Middle frontal gyrus (tissue), 1 donor: ENCODE measurements at regions not wholly inside any gene's neighbourhood (a gene's known extent, or its start where the extent isn't known, plus 50 kb on each side); places are given as distances from the start of the nearest gene placed in this dataset.

ENCODE experiments used
- DNase-seq: peaks from one replicate; pipeline ENCODE4 v3.0.0-alpha.2; 2015; ENCODE audit warnings: low spot score; ENCODE audit errors: extremely low spot score

DNA sequence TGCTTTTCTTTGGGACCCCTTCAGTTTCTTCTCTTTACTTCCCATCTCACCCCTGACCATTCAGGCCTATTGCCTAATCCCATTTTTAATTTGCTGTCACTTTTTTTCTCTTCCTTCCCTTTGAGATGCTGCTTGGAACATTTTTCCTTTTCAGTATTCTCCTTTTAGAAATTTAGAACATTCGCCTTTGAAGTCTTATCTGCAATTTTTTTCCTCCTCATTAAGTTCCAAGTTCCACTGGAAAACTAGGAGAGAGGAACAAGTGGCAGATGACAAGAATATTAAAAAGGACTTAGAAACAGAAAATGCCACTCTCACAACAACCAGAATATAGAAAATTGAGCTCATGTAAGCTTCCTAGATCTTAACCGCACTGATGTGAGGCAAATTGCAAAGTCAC, 126.6 kb downstream of the PSMG1 start:
- DNase-seq, result no peak

DNA sequence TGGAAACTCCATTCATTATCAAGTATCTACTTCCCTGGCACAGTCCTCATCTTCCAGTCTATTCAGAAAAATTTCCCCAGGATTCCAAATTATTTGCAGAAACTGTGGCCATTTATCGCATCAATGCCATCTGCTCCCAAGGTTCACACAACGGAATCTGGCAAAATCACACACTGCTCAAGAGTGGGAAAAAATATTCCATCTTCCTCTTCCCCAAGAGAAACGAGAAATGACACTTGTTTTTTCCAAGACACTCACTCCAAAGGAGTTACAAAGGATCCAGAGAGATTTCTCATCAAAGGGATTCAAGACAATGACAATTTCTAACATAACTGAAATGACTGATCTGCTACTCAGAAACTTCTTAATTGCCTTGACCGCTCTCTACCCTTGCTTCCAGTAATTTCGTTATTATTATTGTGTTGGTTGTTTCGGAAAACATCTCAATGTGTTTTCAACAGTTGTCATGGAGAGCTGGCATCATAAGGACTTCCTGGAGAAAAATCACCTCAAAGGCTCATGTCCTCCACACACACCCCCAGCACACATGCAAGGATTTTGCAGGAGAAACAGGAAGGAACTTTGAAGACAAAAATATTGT, 128.0 kb downstream of the PSMG1 start:
- DNase-seq, result no peak

DNA sequence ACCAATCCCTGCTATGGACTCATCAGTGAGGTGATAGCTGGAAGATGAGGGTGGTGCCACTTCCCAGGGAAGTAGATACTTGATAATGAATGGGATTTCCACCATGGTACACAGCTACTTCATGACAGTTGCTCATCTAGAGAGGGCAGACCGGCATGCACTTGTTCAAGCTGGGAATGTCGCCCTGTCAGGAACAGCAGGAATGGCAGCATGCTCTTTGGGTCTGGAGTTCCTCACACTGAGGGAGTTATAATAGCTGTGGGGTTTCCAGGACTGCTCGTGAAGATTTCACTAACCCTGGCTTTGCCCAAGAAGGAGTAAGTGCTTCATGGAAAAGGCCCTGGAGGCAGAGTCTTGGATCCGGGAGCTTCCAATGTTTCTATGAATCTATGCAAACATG, 129.2 kb downstream of the PSMG1 start:
- DNase-seq, result no peak

DNA sequence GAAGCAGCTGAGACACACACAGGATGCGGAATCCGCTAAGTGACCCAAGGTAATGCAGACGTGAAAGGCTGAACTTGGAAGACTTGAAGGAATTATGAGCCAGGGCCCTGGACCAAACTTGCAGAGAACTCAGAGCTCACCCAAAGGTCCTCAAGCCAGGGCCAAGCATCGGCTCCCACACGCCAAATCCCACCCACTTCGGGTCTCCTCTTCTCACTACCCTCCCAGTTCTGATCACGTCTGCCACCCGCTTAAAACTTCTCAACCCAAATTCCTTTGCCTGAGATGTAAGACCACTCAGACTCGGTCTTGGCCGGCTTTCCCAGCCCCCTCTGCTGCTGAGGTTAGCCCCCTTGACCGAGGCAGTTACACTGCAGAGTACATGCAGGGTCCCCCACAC, 130.1 kb downstream of the PSMG1 start:
- DNase-seq, result no peak

DNA sequence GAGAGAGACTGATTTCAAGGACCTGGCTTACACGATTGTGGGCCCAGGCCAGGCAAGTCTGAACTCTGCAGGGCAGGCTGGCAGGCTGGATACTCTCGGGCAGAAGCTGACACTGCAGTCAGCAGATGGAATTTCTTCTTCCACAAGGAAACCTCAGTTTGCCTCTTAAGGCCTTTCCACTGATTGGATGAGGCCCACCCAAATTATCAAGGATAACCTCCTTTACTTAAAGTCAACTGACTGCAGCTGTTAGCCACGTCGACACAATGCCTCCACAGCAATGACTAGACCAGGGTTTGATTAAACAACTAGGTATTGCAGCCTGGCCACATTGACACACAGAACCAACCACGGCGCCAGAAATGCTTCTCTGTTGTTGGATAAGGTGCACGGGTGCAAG, 130.5 kb downstream of the PSMG1 start:
- DNase-seq, result no peak

DNA sequence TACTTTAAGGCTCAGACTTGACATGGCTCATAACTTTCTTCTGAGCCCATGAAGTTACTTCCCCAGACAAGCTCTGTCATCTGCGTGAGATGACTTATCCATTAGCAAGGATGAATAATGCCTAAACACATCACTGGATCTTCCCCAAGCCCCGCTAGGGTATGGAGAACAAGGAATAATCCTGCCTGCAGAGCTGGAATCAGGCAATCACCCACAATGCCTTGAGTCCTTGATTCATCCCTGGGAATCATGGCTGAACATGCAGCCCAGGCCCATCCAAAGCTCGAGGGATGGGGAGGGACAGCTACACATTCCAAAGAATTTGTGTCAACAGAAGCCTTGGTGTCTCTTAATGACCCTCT, 131.7 kb downstream of the PSMG1 start:
- DNase-seq, result no peak

DNA sequence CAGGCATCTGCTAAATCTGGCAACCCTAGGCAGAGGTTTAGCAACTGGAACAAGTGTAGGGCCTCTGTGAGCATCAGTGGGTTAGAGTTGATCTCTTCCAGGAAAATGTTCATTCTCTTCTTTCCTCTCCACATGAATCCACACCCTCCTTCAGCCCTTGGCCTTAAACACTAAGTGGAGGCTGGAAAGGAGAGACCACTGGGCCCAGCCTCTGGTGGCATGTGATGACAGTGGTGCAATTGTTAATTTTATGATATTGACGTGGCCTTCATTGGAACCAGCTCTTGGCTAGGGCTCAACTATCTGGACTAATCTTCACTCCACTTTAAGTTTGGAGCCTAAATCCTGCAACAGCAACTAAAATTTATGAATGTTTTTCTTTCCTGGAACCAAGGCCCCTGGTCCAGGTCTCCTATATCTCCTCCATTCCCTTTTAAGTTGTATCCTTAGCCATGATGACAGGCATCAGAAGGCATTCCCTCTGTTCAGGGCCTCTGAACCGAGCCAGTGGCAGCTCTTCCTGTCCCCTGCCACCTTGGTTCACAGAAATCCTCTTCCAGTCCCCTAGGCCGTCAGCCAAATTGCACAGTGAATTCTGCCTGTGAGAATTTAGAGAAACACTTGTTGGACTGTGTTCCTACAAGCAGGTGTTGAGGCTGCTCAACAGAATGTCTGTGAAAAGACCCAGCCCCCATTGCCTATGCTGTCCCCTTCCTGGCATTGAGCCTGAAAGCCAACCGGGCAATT, 132.2 kb downstream of the PSMG1 start:
- DNase-seq, result no peak

DNA sequence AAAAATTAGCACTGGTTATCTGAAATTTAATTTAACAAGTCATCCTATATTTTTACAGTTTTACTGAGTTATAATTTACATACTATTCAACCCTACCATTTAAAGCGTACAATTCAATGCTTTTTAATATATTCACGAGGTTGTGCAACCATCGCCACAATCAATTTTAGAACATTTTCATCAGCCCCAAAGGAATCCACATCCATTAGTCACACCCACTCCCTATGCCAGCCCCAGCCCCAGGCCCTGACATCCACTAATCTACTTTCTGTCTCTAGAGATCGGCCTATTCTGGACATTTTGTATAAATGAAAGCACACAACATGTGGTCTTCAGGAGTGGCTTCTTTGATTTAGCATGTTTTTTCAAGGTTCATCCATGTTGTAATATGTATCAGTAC, 134.7 kb downstream of the PSMG1 start:
- DNase-seq, result no peak

DNA sequence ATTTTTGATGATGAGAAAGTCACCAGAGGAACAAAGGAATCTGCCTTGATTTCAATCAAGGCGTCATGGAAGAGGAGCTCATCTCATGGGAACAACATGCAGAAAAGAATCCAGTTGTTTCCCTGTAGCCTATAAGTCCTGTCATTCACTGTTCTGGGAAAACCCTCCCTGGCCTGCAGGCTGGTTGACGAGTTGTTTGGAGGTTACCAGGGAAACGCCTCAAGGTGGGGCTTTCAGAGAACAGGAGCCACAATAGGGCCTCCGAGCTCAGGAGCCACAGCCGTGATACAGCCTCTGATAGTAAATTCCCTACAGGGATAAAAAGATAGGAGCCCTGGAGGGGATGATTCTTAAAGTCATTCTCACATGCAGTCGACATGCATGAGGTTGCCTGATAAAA, 135.2 kb downstream of the PSMG1 start:
- no peak for DNase-seq

DNA sequence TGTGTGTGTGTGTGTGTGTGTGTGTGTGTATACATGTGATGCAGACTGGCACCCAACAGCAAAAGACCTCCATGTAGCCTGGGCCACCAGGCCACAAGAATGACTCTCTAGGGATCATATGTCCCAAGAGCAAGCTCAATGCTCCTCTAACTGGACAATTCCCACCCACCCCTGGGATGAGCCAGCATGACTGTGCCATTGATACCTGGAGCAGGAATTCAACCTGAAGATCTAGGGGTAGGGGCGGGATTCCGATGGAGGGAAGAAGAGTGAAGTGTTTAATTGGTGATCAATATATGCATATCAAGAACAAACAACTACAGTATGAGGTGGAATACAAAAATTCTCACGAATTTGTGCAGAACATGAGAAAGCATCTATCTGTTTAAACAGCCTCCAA, 136.2 kb downstream of the PSMG1 start:
- DNase-seq, result no peak

DNA sequence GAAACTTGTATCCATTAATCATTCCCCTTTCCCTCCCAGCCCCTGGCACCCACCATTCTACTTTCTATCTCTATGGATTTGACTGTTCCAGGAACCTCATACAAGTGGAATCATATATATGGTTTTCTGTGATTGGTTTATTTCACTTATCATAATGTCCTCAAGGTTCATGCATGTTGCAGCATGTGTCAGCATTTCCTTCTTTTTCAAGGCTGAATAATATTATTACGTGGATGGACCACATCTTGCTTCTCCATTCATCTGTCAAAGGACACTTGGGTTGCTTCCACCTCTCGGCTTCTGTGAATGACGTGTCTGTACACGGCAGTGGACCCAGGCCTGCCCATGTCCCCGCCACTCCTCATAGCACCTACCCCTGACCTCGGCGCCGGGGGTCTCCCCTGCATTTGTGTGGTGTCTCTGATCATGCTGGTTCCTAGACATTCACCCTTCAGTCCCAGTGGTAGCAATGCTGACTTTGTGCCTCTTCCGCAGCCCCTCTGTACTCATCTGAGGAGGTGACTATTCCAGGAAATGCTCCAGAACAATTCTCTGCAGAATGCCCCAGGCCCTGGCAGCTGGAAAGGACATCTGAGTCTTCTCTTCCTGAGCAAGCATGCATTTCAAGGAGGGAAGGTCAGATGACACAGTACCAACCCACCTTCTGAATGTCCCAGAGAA, 136.9 kb downstream of the PSMG1 start:
- no peak for DNase-seq

DNA sequence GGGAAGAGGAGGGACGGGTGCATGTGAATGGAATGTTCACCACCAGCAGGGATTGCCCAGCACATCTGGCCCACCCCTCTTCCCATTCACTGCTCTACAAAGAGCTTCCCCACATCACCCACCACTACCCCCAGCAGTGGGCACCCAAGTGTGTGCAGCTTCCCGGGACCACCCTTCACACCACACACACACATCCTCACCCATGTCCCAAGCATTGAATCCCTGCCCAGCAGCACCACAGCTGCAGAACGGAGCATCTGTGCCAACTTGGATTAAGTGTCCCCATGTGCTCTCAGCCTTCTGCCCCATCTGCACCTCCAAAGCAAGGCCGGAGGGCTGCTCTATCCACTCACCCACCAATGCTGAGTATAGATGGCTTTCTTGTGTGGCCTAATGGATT, 141.4 kb downstream of the PSMG1 start:
- no peak for DNase-seq

DNA sequence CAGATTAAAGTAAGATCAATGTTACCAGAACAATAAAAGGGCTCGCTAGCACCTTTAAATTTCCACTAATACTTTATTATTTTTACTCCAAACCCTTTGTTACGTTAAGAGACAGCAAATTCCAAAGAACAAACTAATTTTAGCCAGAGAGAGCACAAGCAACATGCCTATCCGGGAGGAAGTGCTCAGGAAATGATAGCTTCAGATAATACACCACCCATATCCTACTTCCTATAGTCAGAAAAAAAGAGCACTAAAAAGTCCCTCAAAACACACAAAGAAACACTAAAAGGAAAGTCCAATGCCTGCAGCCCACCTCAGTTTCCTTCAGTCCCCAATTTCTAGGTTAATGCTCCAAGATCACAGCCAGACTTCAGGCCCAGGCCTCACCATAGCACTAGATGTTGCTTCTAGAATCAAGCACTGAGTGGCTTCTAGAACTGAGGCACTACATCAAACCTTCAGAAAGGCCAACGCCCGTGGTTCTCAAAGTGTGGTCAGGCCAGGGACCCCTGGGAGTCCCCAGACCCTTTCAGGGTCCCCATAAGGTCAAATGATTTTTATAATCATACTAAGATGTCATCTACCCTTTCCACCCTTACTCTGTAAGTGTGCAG, 142.6 kb downstream of the PSMG1 start:
- no peak for DNase-seq

DNA sequence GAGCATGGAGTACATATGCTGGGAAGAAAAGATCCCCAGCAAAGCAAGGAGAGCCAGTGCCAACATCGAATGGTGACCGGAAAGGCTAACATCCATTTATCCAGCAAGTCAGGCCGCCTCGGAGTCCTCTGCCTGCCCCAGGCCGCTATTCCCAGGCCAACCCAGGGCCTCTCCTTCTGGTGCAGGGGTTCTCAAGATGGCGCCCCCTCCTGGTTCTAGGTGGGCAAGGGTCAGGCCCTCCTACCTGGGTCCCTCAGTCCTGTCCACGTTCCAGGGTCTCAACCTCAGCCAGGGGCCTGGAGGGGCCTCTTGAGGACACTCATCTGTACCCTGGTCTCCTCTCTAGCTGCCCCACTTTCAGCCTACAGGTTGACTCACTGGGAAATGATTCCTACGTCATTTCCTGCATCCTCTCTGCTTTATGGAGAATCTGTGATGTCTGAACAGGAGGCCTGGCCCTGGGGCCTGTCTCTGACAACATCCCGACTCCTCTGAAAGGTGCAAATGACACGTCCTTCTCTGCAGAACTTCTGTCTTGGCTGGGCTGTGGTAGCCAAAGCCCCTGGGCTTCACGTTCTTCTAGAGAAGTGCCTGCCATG, 145.3 kb downstream of the PSMG1 start:
- DNase-seq, result no peak

DNA sequence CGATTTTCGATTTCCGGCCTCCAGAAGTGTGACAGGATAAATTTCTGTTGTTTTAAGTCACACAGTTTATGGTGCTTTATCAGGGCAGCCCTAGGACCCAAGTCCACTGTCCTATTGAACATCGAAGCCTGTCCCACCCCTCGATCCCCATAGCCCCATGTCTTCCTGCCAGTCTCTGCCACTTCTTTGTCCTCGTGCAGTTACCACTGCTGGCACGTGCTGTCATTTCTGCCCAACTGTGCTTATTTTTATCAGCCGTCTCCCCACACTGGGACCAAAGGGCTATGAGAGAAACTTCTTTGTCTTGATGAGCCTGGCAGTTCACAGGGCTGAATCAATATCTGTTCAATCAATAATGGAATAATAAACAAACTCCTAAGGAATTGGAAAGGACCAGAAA, 146.7 kb downstream of the PSMG1 start:
- no peak for DNase-seq

DNA sequence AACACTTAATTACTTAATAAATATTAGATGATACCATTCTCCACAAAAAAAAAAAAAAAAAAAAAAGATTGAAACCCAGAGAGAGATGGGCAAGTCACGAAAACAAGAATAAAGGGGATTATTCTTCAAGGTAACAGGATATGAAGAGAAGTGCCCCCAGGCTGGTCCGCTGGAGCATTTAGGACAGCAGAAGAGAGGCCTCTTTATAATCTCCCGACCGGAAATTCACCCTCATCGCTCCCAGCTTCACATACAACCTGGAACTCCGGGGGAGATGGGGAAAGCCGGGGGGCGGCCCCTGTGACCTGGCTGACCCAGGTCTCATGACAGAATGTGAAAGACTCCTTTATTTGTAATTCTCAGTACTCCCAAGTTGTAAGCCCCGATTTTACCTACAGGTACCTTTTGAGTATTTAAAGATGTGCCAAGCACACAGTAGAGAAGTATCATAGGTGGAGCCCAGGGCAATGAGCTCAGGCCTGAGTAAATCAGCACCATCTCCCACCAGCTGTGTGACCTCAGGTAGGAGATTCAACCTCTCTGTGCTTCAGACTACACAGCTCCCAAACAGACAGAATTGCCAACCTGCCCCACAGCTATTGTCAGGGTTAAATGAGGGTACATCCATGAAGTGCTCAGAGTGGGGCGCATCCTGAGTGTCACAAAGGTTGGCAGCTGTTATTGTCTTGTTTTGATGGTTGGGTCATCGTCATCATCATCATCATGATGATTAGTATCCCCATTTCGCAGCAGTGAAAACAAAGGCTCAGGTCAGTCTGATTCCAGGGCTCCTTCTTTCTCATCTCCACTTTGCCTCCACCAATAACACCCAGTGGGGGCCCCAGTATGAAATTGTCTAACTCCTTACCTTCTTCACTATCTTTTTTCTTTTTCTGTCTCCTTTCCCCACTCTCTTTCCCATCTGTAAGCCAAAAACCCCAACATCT, 148.4 kb downstream of the PSMG1 start:
- no peak for DNase-seq

DNA sequence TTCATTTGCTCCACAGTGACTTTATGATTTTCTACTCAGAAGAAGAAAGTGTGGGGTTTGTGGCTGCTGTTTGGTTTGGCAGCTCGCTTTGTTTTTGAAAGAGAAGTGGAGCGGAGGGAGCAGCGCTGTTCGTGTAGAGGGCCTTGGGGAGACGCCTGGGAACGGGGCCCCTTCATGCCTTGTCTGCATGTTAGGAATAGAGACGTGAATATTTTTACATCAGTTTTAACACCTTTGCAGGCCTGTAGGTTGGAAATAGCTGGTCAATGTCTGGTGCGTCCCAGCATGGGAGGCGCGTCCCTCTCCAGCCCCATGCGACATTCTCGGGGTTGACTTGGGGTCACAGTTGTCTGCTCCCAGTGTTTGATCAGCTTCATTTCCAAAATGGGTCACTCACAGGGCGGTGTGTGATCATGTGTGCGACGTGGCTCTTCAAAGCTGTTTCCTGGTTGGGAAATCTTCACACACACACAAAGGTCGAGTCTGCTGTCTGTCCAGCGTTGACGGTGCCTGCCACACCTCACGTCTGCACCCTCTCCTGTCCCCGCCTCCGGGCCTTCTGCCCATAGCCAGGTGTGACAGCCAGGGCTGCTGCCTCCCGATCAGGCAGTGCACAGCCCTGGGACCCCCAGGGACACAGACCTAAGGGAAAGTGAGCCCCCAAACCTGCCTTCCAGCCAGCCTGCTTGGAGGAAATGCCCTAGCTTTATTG, 149.2 kb downstream of the PSMG1 start:
- DNase-seq, result no peak

DNA sequence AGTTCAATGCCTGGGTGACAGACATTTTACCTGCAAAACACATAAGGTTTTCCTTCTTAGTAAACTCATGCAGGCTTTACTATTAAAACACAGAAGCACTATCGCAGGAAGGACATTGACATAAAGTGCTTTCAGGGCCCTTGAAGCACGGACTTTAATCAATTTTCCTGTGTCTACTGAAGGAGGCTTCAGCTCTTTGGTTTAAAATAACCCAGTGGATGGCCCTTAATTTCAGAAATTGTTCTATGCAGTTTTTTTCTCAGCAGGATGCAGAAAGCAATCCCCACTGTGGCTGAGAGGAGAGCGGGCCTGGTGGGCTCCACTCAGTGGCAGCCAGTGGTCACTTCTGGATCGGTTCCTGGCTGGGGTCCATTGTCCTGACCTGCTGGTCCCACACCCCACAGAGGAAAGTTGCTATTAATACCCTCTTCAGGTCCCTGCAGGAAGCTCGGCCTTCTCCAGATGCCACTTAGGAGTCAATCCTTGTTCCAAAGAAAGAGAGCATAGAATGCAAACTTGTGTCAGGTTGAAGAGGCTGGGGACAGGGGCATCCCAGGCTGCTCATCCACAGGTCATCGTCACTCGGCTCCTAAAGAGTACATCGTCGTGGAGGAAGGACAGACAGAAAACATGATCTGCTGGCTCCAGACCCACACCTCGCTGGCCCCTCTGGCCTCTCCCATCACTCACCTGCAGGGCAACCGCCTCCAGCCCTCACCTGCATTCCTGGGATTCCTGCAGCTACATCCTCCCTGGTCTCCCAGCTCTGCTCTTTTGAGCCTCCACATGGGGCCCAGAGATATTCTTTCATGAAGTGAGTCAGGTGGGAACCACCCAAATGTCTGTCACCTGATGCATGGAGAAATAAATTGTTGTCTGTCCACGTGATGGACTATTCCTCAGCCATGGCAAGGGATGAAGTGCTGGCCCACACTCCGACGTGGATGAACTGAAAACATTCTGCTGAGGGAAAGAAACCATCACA, 153.1 kb downstream of the PSMG1 start:
- no peak for DNase-seq

DNA sequence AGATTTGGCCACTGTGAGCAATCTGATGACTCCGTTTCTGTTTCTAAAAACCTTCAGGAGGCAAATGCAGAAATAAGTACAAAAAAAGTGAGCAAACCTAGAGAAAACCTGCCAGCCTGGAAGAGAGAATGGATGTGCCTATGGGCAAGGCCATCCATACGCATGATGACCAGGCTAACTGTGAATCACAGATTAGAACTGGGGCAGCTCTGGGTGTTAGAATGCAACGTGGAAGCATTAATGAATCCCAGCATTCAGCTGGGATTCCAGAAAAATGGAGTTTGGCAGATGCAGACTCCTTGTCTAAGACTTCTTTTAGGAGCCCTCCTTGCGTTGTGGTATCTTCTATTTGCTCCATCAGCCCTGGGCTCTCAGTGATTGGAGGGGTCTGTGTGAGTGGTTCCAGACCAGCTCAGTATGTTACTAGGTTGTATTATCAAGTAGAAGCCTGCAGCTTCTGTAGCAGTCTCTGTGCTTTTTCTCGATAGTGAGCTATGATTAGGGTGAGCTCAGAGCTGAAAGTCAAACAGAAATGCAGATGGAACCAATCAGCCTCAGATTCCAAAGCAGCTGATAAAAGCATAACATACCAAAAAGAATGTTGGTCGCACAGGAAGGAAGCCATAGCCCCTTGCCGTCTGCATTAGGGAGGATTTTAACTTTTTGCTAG, 154.0 kb downstream of the PSMG1 start:
- no peak for DNase-seq
